ENCODE measurements at regions not wholly inside any gene's neighbourhood (a gene's known extent, or its start where the extent isn't known, plus 50 kb on each side); places are given as distances from the start of the nearest gene placed in this dataset.

- ATAC-seq (no peak), DNase-seq (ENCODE audit: low spot score) (no peak)
- H3K36me3 Mint-ChIP-seq = no peaks in the 10 kb centered on the region
- ChIA-PET CTCF (no interaction called here), POLR2A (no interaction called here)
- H3K27ac Mint-ChIP-seq = no peak overlapping the region
- H3K4me1 Mint-ChIP-seq = peaks cover 18% of the 10 kb centered on the region
- H3K9me3 Mint-ChIP-seq = peaks cover 7% of the 10 kb centered on the region
- no peaks in the 10 kb centered on the region for H3K27me3 Mint-ChIP-seq (ENCODE audit: low read depth)
- no peak for TF ChIP-seq ZNF317 (CRISPR knock-in tag; IDR thresholded peaks at IDR 0.05; ENCODE audit: borderline replicate concordance, low read depth)
- TF ChIP-seq JUN (CRISPR knock-in tag; IDR thresholded peaks at IDR 0.05) = no peak
- H3K4me3 Mint-ChIP-seq = no peak overlapping the region
These were observed 411.2 kb downstream of the PLPP3 start for GRCh38 chr1:56168176-56168575.

GRCh38 chr1:56167596-56167995 is 411.8 kb downstream of the PLPP3 start:
- no peaks in the 10 kb centered on the region for H3K27me3 Mint-ChIP-seq (ENCODE audit: low read depth)
- peak overlapping the region; percentile 64 for H3K27ac Mint-ChIP-seq
- H3K4me3 Mint-ChIP-seq = no peak overlapping the region
- H3K9me3 Mint-ChIP-seq = peaks cover 1% of the 10 kb centered on the region
- TF ChIP-seq NFYB (CRISPR knock-in tag; conservative IDR thresholded peaks at IDR 0.05; ENCODE audit: low read depth) (no peak), ATF6 (CRISPR knock-in tag; IDR thresholded peaks at IDR 0.05) (no peak), MLX (CRISPR knock-in tag; IDR thresholded peaks at IDR 0.05) (no peak), ZNF671 (CRISPR knock-in tag; IDR thresholded peaks at IDR 0.05) (no peak), NR2C2 (CRISPR knock-in tag; IDR thresholded peaks at IDR 0.05) (no peak), CTCF (IDR thresholded peaks at IDR 0.05) (no peak), CREB1 (CRISPR knock-in tag; IDR thresholded peaks at IDR 0.05) (no peak), ZNF219 (CRISPR knock-in tag; IDR thresholded peaks at IDR 0.05; ENCODE audit: borderline replicate concordance) (no peak), MAX (CRISPR knock-in tag; IDR thresholded peaks at IDR 0.05) (no peak), AFF4 (CRISPR knock-in tag; IDR thresholded peaks at IDR 0.05; ENCODE audit: borderline replicate concordance) (no peak), MYBL2 (CRISPR knock-in tag; IDR thresholded peaks at IDR 0.05) (no peak)
- peaks cover 18% of the 10 kb centered on the region for H3K4me1 Mint-ChIP-seq
- ChIA-PET POLR2A (no interaction called here), CTCF (no interaction called here)
- DNase-seq (ENCODE audit: low spot score) = no peak
- no peaks in the 10 kb centered on the region for H3K36me3 Mint-ChIP-seq
- peak; percentile 69 for ATAC-seq

GRCh38 chr1:56160773-56161315 is 418.5 kb downstream of the PLPP3 start:
- Mint-ChIP-seq H3K27me3 (ENCODE audit: low read depth) (no peaks in the 10 kb centered on the region), H3K4me1 (peaks cover 11% of the 10 kb centered on the region), H3K9me3 (no peaks in the 10 kb centered on the region; the same call in 1 of the 2 replicates), H3K27ac (no peak overlapping the region), H3K4me3 (no peak overlapping the region), H3K36me3 (no peaks in the 10 kb centered on the region)
- ChIA-PET POLR2A (no interaction called here), CTCF (no interaction called here)
- DNase-seq (ENCODE audit: low spot score) (no peak), ATAC-seq (no peak)
- TF ChIP-seq CREB1 (CRISPR knock-in tag; IDR thresholded peaks at IDR 0.05) = no peak
- no peak for TF ChIP-seq NFATC4 (CRISPR knock-in tag; IDR thresholded peaks at IDR 0.05)
- no peak for TF ChIP-seq CREM (CRISPR knock-in tag; IDR thresholded peaks at IDR 0.05)
- TF ChIP-seq HMGA2 (CRISPR knock-in tag; IDR thresholded peaks at IDR 0.05) = no peak
- no peak for TF ChIP-seq KAT7 (CRISPR knock-in tag; IDR thresholded peaks at IDR 0.05; ENCODE audit: borderline replicate concordance)
- no peak for TF ChIP-seq TCF7 (CRISPR knock-in tag; IDR thresholded peaks at IDR 0.05; ENCODE audit: low read depth)
- no peak for TF ChIP-seq IRF1 (CRISPR knock-in tag; IDR thresholded peaks at IDR 0.05)
- TF ChIP-seq ATF6 (CRISPR knock-in tag; IDR thresholded peaks at IDR 0.05) = no peak
- no peak for TF ChIP-seq ZNF219 (CRISPR knock-in tag; IDR thresholded peaks at IDR 0.05; ENCODE audit: borderline replicate concordance)
- no peak for TF ChIP-seq FOXP1 (CRISPR knock-in tag; IDR thresholded peaks at IDR 0.05; ENCODE audit: borderline replicate concordance)
